ENCODE measurements at regions not wholly inside any gene's neighbourhood (a gene's known extent, or its start where the extent isn't known, plus 50 kb on each side); places are given as distances from the start of the nearest gene placed in this dataset.

GRCh38 chr4:100284129-100284880 is 94.0 kb upstream of the DDIT4L start:
- WGBS, 3 donors: 77 to 80% (median 78%) methylated on average over 10 of the region's 10 CpGs
- Histone ChIP-seq H3K4me1 (ENCODE audit: insufficient read depth) (no peaks in the 10 kb centered on the region), H3K9me3 (no peaks in the 10 kb centered on the region), H3K36me3 (no peaks in the 10 kb centered on the region), H3K27ac (no peak overlapping the region), H3K27me3 (no peaks in the 10 kb centered on the region), H3K4me3 (no peak overlapping the region)
- intact Hi-C loops (cut with DNase I): no loop called here
- no peak for DNase-seq
- TF ChIP-seq CTCF (IDR thresholded peaks at IDR 0.05): no peak
- TF ChIP-seq EP300 (IDR thresholded peaks at IDR 0.05): no peak
- TF ChIP-seq POLR2A (IDR thresholded peaks at IDR 0.05): no peak

DNA sequence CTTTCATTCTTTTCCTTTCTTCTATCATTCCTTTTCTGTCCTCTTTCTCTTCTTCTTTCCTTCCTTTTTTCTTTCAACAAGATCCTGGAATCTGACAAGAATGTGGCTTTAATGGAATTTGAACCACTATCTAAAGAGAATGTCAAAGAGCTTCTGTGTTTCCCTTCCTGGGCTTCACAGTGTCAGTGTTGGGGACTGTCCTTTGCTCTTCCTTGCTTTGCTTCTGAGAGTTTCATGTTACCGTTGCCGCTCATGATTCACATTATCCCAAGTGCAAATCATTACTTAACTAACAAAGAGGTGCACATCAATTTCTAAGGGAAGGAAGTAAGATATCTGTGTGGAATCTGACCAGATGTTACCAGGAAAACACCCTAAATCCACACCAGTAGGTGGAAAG is 90.5 kb upstream of the DDIT4L start:
- Histone ChIP-seq H3K36me3 (no peaks in the 10 kb centered on the region), H3K4me1 (ENCODE audit: insufficient read depth) (no peaks in the 10 kb centered on the region), H3K27ac (no peak overlapping the region), H3K4me3 (no peak overlapping the region), H3K27me3 (no peaks in the 10 kb centered on the region), H3K9me3 (no peaks in the 10 kb centered on the region)
- WGBS, 3 donors: 78 to 81% (median 79%) methylated on average over 2 of the region's 2 CpGs
- TF ChIP-seq EP300 (IDR thresholded peaks at IDR 0.05) (no peak), POLR2A (IDR thresholded peaks at IDR 0.05) (no peak), CTCF (IDR thresholded peaks at IDR 0.05) (no peak)
- intact Hi-C loops (cut with DNase I): no loop called here
- DNase-seq: no peak

DNA sequence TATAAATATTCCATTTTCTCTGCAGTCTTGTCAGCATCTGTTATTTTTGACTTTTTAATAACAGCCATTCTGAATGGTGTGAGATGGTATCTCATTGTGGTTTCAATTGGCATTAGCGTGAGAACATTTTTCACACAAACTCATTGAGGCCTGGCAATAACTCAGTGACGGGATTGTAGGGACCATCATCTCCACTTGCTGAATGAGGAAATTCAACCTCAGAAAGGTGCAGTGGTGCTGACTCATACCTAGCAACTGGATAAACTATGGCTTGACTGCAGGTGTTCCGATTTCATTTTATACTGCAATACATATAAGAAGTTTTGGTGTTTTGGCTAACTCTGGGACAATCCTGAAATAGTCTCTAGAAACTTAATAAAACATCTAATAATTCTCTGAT is 88.3 kb upstream of the DDIT4L start:
- intact Hi-C loops (cut with DNase I): no loop called here
- DNase-seq: no peak
- Histone ChIP-seq H3K4me1 (ENCODE audit: insufficient read depth) (no peaks in the 10 kb centered on the region), H3K27me3 (no peaks in the 10 kb centered on the region), H3K27ac (no peak overlapping the region), H3K4me3 (no peak overlapping the region), H3K9me3 (no peaks in the 10 kb centered on the region), H3K36me3 (no peaks in the 10 kb centered on the region)
- TF ChIP-seq EP300 (IDR thresholded peaks at IDR 0.05) (no peak), CTCF (IDR thresholded peaks at IDR 0.05) (no peak), POLR2A (IDR thresholded peaks at IDR 0.05) (no peak)
- 95% methylated on average over 3 of the region's 3 CpGs for WGBS, 3 donors

GRCh38 chr4:100269446-100269845 is 79.2 kb upstream of the DDIT4L start:
- Histone ChIP-seq H3K4me3 (no peak overlapping the region), H3K9me3 (no peaks in the 10 kb centered on the region), H3K27ac (no peak overlapping the region), H3K27me3 (no peaks in the 10 kb centered on the region), H3K36me3 (no peaks in the 10 kb centered on the region), H3K4me1 (ENCODE audit: insufficient read depth) (no peaks in the 10 kb centered on the region)
- 92 to 95% (median 94%) methylated on average over 2 of the region's 2 CpGs for WGBS, 3 donors
- intact Hi-C loops (cut with DNase I): no loop called here
- TF ChIP-seq POLR2A (IDR thresholded peaks at IDR 0.05) (no peak), EP300 (IDR thresholded peaks at IDR 0.05) (no peak), CTCF (IDR thresholded peaks at IDR 0.05) (no peak)
- DNase-seq: no peak

Data from ovary (tissue), 7 donors.